Amniotic epithelial cell (primary cell): ENCODE measurements at regions not wholly inside any gene's neighbourhood (a gene's known extent, or its start where the extent isn't known, plus 50 kb on each side); places are given as distances from the start of the nearest gene placed in this dataset.

Experiments
- DNase-seq: peaks from one replicate; pipeline ENCODE4 v3.0.0-alpha.2; 2010; ENCODE audit warnings: low read depth

DNA sequence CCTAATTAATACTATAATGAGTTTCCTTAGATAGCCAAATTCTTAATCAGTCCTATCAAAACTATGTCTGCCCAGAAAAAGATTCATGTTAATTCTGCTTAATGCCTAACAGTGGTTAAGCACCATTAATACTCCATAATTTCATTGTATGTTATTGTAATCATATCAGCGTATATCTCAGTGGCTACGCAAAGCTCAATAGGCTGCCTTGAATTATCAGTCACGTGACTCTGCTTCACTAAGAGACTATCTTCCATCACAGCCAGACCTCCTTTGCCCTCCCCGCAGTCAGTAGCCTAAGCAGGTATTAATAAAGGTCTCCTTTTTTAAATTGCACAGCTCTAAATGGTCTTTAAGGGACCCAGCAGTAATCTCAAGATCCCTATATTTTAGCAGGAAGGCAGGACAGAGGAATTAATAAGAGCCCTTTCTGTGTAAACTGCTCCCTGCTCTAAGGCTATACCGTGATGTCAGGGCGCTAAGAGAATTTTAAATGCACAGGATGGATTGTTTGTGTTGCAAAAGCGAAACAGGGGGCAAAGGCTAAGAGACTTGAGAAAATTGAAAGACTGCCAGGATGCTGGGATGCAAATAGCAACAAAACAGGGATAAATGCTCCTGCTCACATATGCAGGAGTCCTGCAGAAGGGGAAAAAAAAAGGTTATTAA lies 215.6 kb upstream of the POU3F3 start:
- no peak for DNase-seq

DNA sequence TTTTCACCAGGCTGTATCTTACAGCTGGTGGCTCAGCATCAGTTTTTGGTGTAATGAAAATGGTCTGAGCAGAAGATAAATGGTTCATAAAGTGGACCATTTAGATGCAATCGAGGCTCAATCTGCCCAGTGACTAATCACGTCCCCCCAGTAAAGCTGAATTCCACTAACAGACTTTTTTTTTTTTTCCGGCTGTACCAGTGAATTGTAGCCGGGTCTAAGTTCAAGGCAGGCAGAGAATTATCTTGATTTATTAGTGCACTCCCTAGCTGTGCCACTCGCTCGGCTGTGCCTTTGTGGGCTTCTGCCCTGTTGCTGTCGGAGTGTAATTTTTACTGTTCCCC lies 215.1 kb upstream of the POU3F3 start:
- no peak for DNase-seq

DNA sequence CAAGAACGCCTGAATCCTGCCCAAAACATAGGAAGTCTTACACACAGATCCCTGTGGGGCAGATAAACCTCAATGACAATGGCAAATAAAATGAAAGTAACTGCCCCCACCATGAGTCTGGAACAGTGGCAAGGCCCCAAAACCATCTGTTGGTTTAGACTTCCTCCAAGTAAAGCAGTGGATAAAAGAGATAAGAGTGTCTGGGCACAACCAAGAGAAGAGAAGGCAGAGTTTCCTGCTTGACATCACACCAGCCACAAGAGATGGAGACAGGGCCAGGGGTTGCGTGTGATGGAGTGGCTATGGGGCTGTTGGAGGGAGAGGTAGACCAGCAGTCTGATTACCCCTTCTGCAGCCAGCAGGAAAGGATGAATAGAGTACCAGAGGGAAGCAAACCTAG lies 212.1 kb upstream of the POU3F3 start:
- no peak for DNase-seq

DNA sequence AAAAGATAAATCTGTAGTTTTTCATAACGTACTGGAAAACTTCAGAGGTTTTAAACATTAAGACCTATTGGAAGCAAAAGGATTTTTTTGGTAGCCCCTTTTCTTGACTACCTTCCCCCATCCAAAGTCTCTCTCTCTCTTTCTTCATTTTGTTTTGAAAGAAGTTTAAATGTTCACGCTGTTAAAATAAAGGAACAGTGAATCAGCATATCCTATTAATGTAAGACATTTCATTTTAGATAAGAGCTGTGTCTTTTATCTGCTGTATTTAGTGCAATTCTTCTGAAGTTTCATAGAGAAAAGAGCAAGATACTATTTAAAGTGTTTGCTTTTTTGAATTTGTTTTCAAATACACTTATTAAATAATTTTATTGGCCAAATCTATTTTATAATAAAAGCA lies 205.5 kb upstream of the POU3F3 start:
- DNase-seq, result no peak

DNA sequence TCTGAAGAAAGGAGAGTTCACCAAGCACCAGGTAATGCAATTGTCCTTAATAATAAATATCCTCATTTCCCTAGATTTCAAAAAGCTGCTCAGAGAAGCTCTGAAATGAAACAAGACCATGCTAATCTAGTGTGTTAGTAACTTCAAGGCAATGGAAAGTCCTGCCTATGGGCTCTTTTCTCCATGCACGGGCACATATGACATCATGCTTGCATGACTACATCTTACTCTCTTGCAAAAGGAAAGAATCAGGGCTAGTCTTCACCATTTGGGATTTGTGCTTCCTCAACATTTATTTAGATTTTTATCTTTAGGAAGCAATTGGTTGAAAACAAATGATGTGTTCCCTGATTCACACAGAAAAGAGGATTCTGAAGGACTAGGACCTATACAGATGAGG lies 204.0 kb upstream of the POU3F3 start:
- no peak for DNase-seq

DNA sequence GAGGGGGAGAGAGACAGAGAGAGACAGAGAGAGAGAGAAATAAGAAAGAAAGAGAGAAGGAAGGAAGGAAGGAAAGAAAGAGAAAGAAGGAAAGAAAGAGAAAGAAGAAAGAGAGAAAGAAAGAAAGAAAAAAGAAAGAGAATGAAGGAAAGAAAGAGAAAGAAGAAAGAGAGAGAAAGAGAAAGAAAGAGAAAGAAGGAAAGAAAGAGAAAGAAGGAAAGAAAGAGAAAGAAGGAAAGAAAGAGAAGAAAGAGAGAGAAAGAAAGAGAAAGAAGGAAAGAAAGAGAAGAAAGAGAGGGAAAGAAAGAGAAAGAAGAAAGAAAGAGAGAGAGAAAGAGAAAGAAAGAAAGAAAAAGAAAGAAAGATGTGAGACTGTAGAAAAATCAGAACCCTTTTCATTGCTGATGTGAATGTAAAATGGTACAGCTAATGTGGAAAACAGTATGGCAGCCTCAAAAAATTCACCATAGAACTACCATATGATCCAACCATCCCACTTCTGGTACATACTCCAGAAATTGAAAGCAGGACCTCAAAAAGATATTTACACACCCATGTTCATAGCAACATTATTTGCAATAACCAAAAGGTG lies 203.4 kb upstream of the POU3F3 start:
- DNase-seq, result no peak

DNA sequence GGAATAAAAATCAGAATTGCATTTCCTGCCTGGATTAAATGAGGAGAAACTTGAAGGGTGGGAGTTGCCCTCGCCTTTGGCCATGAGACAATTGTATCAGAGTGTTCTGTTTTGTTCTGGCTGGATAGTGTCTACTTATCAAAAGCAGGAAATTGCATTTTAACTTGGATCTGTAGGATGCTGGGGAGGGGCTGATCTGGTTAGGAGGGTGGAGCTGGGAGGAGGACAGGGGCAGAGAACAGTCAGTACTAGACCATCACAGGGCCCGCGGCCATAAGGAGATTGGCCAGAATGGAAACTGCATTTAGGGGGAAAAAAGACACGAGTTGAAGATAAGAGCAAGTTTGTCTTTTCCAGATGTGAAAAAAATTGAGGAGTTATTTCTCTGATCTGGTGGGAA lies 199.1 kb upstream of the POU3F3 start:
- no peak for DNase-seq

DNA sequence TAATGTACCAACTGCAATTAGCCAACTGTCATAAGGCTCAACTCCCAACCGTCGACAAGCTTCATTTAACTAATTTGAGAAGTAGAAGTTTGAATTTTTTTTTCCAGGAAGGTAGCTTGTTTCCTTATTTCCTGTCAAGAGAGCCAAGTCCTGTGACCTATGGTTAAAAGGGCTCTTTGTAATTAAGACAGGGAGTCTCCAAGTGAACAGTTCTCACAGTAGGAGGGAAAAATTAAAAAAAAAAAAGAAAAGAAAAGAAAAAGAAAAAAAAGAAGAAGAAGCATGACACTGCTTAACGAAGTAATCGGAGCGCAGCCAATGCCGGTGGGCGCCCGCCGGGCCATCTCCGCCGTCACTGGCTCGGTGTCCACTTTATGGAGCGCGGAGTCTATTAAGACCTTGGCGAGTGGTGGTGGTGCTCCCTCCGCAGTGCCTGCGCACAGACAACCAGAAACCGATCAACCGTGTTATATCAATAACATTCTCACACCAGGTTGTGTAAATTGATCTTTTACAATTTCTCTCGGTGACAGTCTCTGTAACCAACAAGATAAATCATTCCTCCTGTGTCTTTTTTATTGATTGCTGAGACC lies 197.2 kb upstream of the POU3F3 start:
- DNase-seq, result no peak

DNA sequence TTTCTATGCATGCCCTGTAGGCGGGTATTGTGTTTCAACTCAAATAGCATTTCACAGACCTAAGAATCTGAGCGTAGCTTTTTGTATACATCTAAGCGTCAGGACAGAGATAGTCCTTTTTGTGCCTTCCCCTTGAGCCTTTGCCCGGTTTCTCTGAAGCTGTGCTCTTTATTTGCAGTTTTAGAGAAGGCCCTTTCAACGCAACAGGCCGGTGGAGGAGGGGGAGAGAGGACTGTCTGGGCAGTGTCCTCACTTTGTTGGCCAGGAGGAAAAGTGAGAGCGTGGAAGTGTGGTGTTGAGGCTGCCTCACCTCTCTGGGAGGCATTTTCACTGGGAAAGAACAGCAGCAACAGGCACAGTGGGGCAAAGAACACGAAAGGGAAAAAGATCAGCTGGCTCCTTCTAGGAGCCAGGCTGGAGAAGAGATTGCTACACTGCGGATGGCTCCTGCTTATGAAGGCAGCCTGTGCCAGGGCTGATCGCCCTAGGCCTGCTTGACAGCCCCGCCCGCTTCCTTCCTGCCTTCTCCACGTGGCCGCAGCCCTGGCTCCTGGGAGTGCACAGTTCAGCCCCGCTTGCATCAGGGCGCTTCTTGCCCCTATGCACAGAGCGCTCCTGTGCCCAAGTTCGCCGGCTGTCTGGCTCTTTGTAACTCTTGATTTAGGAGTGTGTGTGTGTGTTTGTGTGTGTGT lies 195.6 kb upstream of the POU3F3 start:
- no peak for DNase-seq

DNA sequence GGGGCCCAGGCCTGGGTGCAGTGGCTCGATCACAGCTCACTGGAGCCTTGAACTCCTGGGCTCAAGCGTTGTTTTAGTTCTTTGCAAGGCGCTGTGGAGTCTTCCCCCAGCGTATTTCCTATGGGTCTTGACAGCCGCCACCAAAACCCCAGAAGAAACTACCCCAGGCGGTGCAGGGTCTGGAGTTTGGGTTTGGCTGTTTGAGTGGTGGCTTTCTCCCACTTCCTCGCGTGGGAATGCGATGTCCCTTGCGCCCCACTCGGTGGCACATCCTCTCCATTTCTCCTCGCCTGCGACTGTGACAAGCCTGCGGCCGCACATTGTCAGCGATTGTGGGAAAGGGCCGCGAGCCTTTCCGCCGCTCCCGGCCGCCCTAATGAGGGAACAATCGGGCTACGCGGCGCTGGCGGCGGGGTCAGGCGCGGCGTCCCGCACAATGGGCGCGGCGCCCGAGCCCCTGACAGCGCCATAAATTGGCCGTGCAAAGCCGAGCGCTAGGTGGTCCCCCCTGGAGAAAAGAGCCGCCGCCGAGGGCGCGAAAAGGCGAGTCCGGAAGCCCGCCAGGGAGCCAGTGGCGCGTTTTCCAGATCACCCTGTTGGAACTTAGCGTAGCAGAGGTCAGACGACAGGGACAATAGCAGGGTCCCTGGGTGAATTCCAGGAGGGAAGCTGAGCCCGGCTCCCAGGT lies 194.9 kb upstream of the POU3F3 start:
- DNase-seq, result no peak

DNA sequence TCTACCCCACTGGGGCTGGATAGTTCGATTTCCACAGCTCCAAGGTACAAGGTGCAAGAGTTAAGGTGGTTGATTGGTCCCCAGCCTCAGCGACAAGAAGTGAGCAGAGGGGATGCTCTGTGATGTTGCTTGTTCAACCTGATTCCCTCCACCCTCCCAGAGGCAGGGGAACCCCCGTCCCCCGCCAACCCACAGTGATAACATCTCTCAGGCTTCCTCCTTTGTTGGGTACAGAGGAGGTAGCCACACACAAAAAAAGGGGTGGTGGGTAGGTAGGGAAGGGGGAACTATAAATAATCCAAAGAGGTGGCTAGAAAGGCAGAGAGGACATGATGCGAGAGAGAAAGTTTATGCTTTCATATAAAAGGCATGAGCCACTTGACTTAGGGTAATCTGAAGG lies 192.9 kb upstream of the POU3F3 start:
- DNase-seq, result no peak

DNA sequence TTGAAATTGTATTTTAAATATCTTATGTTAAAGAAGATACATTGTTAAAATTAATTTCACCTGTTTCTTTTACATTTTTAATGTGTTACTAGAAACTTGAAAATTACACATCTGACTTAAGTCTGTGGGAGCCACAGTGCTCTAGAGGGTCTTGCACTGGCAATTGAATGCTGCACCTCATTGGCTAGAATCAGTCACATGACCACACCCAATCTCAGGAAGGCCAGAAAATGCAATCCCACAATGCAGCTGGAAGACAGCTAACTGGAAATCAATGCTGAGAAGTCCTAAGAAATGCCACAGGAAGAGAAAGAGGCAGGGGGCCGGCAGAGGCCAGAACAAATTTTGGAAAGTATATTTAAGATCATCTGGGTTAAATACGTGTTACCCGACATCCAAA lies 189.2 kb upstream of the POU3F3 start:
- no peak for DNase-seq

DNA sequence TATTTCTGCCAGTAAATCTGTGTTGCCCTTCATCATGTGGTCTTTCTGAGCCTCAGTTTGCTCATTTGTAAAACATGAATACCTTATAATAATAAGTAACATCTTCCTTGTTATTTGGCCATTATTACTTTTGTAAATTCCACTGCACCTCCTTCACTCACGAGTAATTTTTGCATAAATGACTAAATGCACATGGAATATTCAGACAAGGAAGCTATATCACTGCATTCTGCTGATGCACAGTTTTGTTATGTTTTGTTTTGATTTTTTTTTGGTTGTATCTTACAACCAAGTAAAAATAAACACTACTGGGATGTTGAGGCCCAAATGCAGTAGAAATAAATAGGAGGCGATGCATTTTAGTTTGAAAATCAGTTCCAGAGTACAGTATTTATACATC lies 185.3 kb upstream of the POU3F3 start:
- no peak for DNase-seq

DNA sequence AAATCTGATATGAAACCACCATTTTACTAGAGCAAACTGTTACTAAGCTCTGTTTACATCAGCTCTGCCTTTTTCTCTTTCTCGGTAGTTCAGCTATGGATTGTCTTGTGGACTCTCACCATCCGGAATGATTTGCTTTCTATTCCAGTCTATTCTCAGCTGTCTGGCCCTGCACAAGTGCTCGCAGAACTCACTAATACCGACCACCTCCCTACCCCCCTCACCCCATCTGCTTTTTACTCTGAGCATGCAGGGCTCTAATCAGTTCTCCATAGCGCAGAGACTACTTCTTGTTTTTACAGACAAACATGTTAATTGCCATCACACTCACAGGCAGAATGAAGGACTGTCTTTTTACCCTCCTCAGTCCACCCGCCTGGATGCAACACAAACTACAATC lies 180.7 kb upstream of the POU3F3 start:
- no peak for DNase-seq

DNA sequence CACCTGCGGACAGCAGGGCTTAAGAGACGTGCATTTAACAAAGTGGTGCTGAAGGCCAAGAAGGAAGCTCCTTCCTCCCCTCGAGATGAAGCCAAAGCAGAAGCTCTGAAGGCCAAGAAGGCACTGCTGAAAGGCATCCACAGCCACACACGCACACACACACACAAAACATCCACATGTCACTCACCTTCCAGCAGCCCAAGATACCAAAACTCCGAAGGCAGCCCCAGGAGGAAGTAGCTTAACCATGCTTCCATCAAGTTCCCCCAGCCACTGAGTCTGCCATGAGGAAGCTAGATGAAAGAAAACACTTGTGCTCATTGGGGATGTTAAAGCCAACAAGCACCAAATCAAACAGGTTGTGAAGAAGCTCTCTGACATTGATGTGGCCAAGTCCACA lies 175.7 kb upstream of the POU3F3 start:
- no peak for DNase-seq

DNA sequence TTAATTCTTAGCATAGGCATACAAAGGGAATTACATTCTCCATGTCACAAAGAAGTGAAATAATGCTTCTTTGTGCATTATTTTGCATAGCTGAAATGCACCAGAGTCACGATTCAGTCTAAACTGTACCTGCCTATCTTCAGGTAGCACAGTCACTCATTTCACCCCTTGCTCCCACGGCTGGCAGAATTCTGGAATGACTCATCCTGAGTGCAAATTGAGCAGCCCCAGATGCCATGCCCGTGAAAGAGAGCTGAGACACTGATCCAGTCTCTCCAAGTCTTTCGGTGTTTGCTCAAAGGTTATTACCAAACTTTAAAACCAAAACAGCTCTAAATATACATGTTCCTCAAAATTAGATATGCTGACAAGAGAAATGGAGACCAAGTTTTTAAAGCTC lies 168.3 kb upstream of the POU3F3 start:
- DNase-seq, result no peak

DNA sequence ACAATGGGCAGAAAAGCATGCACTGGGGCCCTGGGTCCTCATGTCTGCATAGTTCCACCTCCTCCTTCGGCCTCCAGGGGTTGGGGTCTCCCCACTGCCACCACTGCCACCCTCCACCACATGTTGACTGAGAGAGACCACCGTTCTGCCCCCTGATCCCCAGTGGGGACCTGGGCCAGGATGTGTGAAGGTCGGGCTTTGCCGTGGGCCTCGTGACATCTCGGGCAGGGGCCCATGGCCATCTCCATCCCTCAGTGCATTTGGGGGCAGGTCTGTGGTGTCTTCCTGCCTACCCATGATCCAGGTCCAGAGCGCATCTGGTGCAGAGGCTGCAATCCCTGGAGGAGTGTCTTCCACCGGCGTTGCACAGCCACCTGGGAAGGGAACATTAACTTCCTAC lies 166.8 kb upstream of the POU3F3 start:
- no peak for DNase-seq

DNA sequence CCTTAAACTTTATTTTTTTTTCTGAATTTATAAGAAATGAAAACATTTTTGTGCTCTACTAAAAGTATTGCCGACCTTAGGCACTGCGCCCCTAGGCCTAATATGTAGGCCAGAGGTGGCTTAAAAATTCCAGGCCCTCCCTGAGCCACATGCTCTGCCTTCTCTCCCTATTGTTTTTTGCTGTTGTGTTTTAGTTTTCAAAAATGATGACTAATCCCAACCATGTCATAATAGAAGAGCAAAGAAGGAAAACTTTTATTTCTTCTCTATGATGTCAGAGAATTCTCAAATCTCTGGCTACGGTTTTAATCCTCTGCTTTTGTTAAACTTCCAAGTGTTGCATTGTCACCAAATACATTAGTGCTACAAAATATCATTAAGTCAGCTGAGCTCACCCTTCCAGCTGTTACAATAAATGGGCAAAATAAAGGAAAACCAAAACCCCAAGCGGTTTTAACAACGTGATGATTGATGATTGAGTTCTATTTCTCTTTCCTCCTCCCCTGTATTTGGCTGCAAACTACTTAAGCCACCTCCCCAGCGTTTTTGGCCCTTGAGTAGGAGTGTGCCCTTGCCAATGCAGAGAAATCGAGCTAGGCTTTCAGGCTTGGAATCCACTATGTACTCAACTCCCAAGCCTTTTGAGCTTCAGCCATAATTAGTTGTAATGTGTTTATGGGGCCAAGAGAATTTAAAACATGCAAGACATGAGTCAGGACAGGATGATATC lies 163.5 kb upstream of the POU3F3 start:
- no peak for DNase-seq

DNA sequence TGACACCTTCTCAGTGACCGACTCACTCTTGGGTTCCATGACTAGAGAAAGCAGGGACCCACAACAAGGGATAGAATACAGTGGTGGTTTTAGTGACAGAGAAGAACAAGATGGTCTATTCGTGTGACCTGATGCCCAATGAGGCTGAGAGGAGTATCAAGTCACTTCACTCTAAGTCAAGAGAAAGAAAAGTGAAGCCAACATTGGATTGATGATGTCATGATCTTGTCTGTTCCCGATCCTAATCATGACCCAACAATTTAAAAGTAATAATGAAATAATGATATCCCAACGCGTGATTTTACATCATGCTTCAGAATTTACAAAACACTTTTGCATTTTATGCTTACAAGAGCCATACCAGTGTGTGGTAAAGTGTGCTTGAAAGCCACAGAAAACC lies 155.6 kb upstream of the POU3F3 start:
- DNase-seq, result no peak

DNA sequence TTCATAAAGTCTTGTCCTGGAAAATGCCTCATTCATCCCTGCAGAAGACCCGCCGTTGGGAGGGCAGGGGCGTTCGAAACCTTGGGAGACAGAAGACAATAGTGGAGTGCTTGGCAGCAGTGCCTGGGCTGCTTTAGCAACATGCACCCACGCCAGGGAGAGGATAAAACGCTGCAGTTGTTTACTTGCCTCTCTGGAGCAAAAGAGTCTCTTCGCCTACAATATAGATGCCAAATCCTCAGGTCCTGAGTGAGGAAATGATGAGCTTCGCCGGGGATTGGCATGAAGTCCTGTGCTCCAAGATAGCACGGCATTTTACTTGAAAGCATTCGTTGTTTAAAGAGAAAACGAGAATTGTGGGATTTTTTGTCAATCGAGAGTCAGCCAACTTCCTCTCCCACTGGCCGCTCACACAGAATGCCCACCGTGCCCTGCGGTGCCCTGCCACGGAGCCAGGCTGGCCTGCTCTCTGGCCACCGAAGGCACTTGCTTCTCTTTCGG lies 152.5 kb upstream of the POU3F3 start:
- DNase-seq, result no peak

DNA sequence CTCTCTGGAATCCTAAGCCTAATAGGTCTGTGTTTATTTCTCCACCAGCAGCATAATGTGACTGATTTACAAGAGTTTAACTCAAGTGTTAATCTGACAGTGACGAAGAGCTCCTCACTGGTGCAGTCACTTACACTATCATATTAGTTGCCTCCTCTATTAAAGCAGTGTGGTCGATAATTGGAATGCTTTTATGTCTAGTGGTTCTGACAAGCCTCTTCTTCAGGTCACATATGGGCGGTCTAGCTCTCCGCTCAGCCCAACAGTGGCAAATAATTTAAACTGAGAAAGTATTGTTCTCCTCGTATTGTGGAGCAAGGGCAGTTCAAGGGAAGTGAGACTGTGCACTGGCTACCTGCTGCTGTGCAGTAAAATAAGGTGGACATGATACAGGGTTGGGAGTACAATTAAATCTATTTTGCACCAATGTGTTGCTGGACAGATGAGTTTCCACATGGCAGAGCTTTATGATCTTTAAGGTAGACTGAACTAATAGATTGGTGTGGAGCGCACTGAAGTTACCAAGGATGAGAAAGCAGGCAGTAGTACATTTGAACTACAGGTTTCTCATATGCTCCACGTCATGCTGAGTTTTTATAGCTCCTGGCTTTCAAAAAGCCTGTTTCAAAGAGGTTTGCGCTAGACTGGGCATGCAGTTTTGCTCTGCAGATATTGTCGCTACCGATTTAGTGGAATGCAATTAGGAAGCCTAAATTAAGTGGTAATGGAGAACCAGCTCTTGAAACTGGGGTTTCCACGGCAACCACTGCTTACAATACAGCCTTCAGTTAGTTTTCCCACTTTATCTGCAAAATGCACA lies 151.7 kb upstream of the POU3F3 start:
- DNase-seq, result no peak
